ENCODE measurements at regions not wholly inside any gene's neighbourhood (a gene's known extent, or its start where the extent isn't known, plus 50 kb on each side); places are given as distances from the start of the nearest gene placed in this dataset.

GRCh38 chr6:19613678-19614077 lies 223.5 kb upstream of the ID4 start:
- H3K36me3 ChIP-seq (ENCODE audit: insufficient read depth, low read length), result no peaks in the 10 kb centered on the region
- no peaks in the 10 kb centered on the region for H3K4me1 ChIP-seq (ENCODE audit: insufficient read depth, low read length)
- TF ChIP-seq, protein P1, sequence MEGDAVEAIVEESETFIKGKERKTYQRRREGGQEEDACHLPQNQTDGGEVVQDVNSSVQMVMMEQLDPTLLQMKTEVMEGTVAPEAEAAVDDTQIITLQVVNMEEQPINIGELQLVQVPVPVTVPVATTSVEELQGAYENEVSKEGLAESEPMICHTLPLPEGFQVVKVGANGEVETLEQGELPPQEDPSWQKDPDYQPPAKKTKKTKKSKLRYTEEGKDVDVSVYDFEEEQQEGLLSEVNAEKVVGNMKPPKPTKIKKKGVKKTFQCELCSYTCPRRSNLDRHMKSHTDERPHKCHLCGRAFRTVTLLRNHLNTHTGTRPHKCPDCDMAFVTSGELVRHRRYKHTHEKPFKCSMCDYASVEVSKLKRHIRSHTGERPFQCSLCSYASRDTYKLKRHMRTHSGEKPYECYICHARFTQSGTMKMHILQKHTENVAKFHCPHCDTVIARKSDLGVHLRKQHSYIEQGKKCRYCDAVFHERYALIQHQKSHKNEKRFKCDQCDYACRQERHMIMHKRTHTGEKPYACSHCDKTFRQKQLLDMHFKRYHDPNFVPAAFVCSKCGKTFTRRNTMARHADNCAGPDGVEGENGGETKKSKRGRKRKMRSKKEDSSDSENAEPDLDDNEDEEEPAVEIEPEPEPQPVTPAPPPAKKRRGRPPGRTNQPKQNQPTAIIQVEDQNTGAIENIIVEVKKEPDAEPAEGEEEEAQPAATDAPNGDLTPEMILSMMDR (IDR thresholded peaks at IDR 0.05), result no peak
- no peaks in the 10 kb centered on the region for H3K27me3 Mint-ChIP-seq
- H3K4me3 ChIP-seq (ENCODE audit: low read length), result no peak overlapping the region
- no peaks in the 10 kb centered on the region for H3K4me1 Mint-ChIP-seq (ENCODE audit: low read depth)
- no peaks in the 10 kb centered on the region for H3K36me3 Mint-ChIP-seq (ENCODE audit: low read depth)
- POLR2A ChIA-PET, result no interaction called here
- ATAC-seq (ENCODE audit: poor library complexity), result no peak
- no peak overlapping the region for H3K27ac ChIP-seq (ENCODE audit: low read depth in 1 of 2, low read length in 2 of 2)
- H3K27me3 ChIP-seq (ENCODE audit: control insufficient read depth in 1 of 2, insufficient read depth in 2 of 2, low read length in 2 of 2), result no peaks in the 10 kb centered on the region
- peaks cover 8 to 26% of the 10 kb centered on the region in 2 experiments for H3K9me3 ChIP-seq (ENCODE audit: control insufficient read depth in 1 of 2, insufficient read depth in 1 of 2, low read length in 2 of 2)
- CTCF ChIA-PET, result no interaction called here
- intact Hi-C loops (cut with DNase I, micrococcal nuclease), result no loop called here
- no peak overlapping the region for H3K27ac Mint-ChIP-seq
- peaks cover 16% of the 10 kb centered on the region for H3K9me3 Mint-ChIP-seq
- no peak overlapping the region for H3K4me3 Mint-ChIP-seq
- no peak for DNase-seq

GRCh38 chr6:19616022-19616421 lies 221.1 kb upstream of the ID4 start:
- POLR2A ChIA-PET, result no interaction called here
- Histone ChIP-seq H3K27me3 (ENCODE audit: control insufficient read depth in 1 of 2, insufficient read depth in 2 of 2, low read length in 2 of 2) (no peaks in the 10 kb centered on the region), H3K9me3 (ENCODE audit: control insufficient read depth in 1 of 2, insufficient read depth in 1 of 2, low read length in 2 of 2) (peaks cover 8 to 26% of the 10 kb centered on the region in 2 experiments), H3K4me1 (ENCODE audit: insufficient read depth, low read length) (no peaks in the 10 kb centered on the region), H3K36me3 (ENCODE audit: insufficient read depth, low read length) (no peaks in the 10 kb centered on the region), H3K27ac (ENCODE audit: low read depth in 1 of 2, low read length in 2 of 2) (no peak overlapping the region), H3K4me3 (ENCODE audit: low read length) (no peak overlapping the region)
- Mint-ChIP-seq H3K4me1 (ENCODE audit: low read depth) (no peaks in the 10 kb centered on the region), H3K27me3 (no peaks in the 10 kb centered on the region), H3K4me3 (no peak overlapping the region), H3K27ac (no peak overlapping the region), H3K9me3 (peaks cover 16% of the 10 kb centered on the region), H3K36me3 (ENCODE audit: low read depth) (no peaks in the 10 kb centered on the region)
- ATAC-seq (ENCODE audit: poor library complexity) (no peak), DNase-seq (no peak)
- TF ChIP-seq, protein P1 (IDR thresholded peaks at IDR 0.05), result no peak
- CTCF ChIA-PET, result no interaction called here
- intact Hi-C loops (cut with DNase I, micrococcal nuclease), result no loop called here

DNA sequence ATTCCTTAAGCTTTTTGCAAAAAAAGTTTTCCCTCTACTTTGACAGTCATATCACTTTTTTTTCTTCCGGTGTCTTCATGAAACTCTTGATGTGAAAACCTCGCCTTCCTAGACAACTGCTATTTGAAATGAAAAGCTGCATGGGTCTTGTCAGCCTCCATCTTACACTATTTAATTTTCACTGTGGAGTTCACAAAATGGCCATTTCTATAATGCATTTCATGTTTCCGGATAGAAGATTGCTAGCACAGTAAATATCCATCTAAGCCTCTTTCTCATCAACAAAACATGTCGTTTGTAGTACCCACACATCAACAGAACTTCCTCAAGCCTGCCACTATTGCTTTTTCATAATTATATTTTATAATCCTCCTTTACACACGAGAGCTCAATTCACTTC lies 204.9 kb upstream of the ID4 start:
- TF ChIP-seq, protein P1 (IDR thresholded peaks at IDR 0.05), result no peak
- H3K36me3 ChIP-seq (ENCODE audit: insufficient read depth, low read length), result no peaks in the 10 kb centered on the region
- Mint-ChIP-seq H3K36me3 (ENCODE audit: low read depth) (no peaks in the 10 kb centered on the region), H3K9me3 (no peaks in the 10 kb centered on the region), H3K4me3 (no peak overlapping the region), H3K27me3 (no peaks in the 10 kb centered on the region), H3K27ac (no peak overlapping the region), H3K4me1 (ENCODE audit: low read depth) (no peaks in the 10 kb centered on the region)
- H3K4me3 ChIP-seq (ENCODE audit: low read length), result no peak overlapping the region
- no peaks in the 10 kb centered on the region for H3K9me3 ChIP-seq (ENCODE audit: control insufficient read depth in 1 of 2, insufficient read depth in 1 of 2, low read length in 2 of 2)
- no peak for ATAC-seq (ENCODE audit: poor library complexity)
- CTCF ChIA-PET, result no interaction called here
- POLR2A ChIA-PET, result no interaction called here
- intact Hi-C loops (cut with DNase I, micrococcal nuclease), result no loop called here
- H3K4me1 ChIP-seq (ENCODE audit: insufficient read depth, low read length), result no peaks in the 10 kb centered on the region
- H3K27me3 ChIP-seq (ENCODE audit: control insufficient read depth in 1 of 2, insufficient read depth in 2 of 2, low read length in 2 of 2), result no peaks in the 10 kb centered on the region
- no peak for DNase-seq
- no peak overlapping the region for H3K27ac ChIP-seq (ENCODE audit: low read depth in 1 of 2, low read length in 2 of 2)

Measured in CD4-positive, alpha-beta T cell (primary cell).